A673 (cell line): ENCODE measurements at regions not wholly inside any gene's neighbourhood (a gene's known extent, or its start where the extent isn't known, plus 50 kb on each side); places are given as distances from the start of the nearest gene placed in this dataset.

Experiments used
- BruUV-seq: library from RNA; stranded (reverse); fragments of 400-500 nt; replicated peaks from 2 replicates; lab custom pipeline; 2021; lab: Mats Ljungman, UMichigan
- CTCF ChIA-PET: fragments of 300-600 bp; sonication (Branson Sonifier 250); formaldehyde crosslinking; loops from one replicate; lab custom pipeline; 2022; ENCODE audit warnings: antibody characterized with exemption; lab: Charles Lee
- POLR2A ChIA-PET: fragments of 300-600 bp; sonication (Branson Sonifier 250); formaldehyde crosslinking; loops from one replicate; lab custom pipeline; 2022; ENCODE audit warnings: antibody characterized with exemption; ENCODE audit not compliant: low non-redundant PET; lab: Charles Lee
- DNase-seq: peaks from one replicate; pipeline ENCODE4 v3.0.0-alpha.2; 2015; ENCODE audit warnings: low spot score
- H3K27ac ChIP-seq: fragments of 200-600 bp; sonication (generic); 2 replicates; pipeline ENCODE4 v1.5.1; 2016; ENCODE audit warnings: mixed run types, low read depth, mild to moderate bottlenecking, mixed read lengths, antibody characterized with exemption, low read length; ENCODE audit not compliant: poor library complexity, severe bottlenecking
- H3K27me3 ChIP-seq: fragments of 200-600 bp; sonication (generic); replicated peaks from 2 replicates; pipeline ENCODE4 v1.6.1; 2017; ENCODE audit warnings: mixed run types, low read depth, mild to moderate bottlenecking, mixed read lengths, antibody characterized with exemption, low read length; ENCODE audit not compliant: insufficient read depth, poor library complexity
- H3K36me3 ChIP-seq: fragments of 200-600 bp; sonication (generic); 2 replicates; pipeline ENCODE4 v1.6.1; 2016; ENCODE audit warnings: mixed run types, mild to moderate bottlenecking, mixed read lengths, antibody characterized with exemption, low read length; ENCODE audit not compliant: insufficient read depth, poor library complexity, severe bottlenecking
- H3K4me1 ChIP-seq: fragments of 200-600 bp; sonication (generic); 2 replicates; pipeline ENCODE4 v1.6.1; 2017; ENCODE audit warnings: mixed run types, mild to moderate bottlenecking, mixed read lengths, antibody characterized with exemption, low read length; ENCODE audit not compliant: insufficient read depth, poor library complexity, severe bottlenecking
- H3K4me3 ChIP-seq: fragments of 200-600 bp; sonication (generic); 2 replicates; pipeline ENCODE4 v1.5.1; 2016; ENCODE audit warnings: low read depth, mixed run types, mild to moderate bottlenecking, mixed read lengths, low read length; ENCODE audit not compliant: poor library complexity, severe bottlenecking
- H3K9me3 ChIP-seq: fragments of 200-600 bp; sonication (generic); 2 replicates; pipeline ENCODE4 v1.6.1; 2016; ENCODE audit warnings: mixed run types, low read depth, mild to moderate bottlenecking, mixed read lengths, antibody characterized with exemption, low read length; ENCODE audit not compliant: poor library complexity, severe bottlenecking
- CTCF ChIP-seq: fragments of 300-800, 200-600 bp; sonication (generic); conservative IDR thresholded peaks from 2 replicates; pipeline ENCODE4 v1.5.1; 2017; ENCODE audit warnings: low read depth, mild to moderate bottlenecking, antibody characterized with exemption, low read length, moderate library complexity, mixed read lengths
- EZH2 ChIP-seq: fragments of 200-600 bp; sonication (generic); IDR thresholded peaks from 2 replicates; pipeline ENCODE4 v1.6.1; 2017; ENCODE audit warnings: borderline replicate concordance, low read depth, mild to moderate bottlenecking, mixed read lengths, antibody characterized with exemption, low read length; ENCODE audit not compliant: poor library complexity, severe bottlenecking
- intact Hi-C: fragments of 100-400 bp; cut with micrococcal nuclease; formaldehyde crosslinking; loops from one replicate; pipeline ENCODE4 v1.10.0; 2022; ENCODE audit not compliant: unreplicated experiment

GRCh38 chr10:70950037-70950436 is 61.7 kb upstream of the PCBD1 start:
- H3K27me3 ChIP-seq: no peaks in the 10 kb centered on the region
- CTCF ChIA-PET: no interaction called here
- no peaks in the 10 kb centered on the region for H3K4me1 ChIP-seq
- DNase-seq: no peak
- BruUV-seq: no TSS peak
- H3K4me3 ChIP-seq: no peak overlapping the region
- POLR2A ChIA-PET: no interaction called here
- H3K36me3 ChIP-seq: no peaks in the 10 kb centered on the region
- no peak overlapping the region for H3K27ac ChIP-seq
- no peaks in the 10 kb centered on the region for H3K9me3 ChIP-seq
- intact Hi-C loops: no loop called here
- TF ChIP-seq EZH2: no peak
- TF ChIP-seq CTCF: no peak

GRCh38 chr10:70950801-70951200 is 62.4 kb upstream of the PCBD1 start:
- BruUV-seq: no TSS peak
- intact Hi-C loops: no loop called here
- Histone ChIP-seq H3K4me3 (no peak overlapping the region), H3K27ac (no peak overlapping the region), H3K4me1 (no peaks in the 10 kb centered on the region), H3K9me3 (no peaks in the 10 kb centered on the region), H3K36me3 (no peaks in the 10 kb centered on the region), H3K27me3 (no peaks in the 10 kb centered on the region)
- no peak for TF ChIP-seq EZH2
- no peak for TF ChIP-seq CTCF
- DNase-seq: no peak
- ChIA-PET POLR2A (interaction anchor here (0.6 kb wide), 1 partner anchor 1811 kb away, joined by 3 read pairs; no protein-coding TSS in a partner anchor), CTCF (no interaction called here)

- no peaks in the 10 kb centered on the region for H3K4me1 ChIP-seq
- CTCF ChIA-PET: no interaction called here
- no peak overlapping the region for H3K27ac ChIP-seq
- no peaks in the 10 kb centered on the region for H3K9me3 ChIP-seq
- TF ChIP-seq CTCF: no peak
- TF ChIP-seq EZH2: no peak
- H3K4me3 ChIP-seq: no peak overlapping the region
- DNase-seq: no peak
- POLR2A ChIA-PET: no interaction called here
- no TSS peak for BruUV-seq
- no peaks in the 10 kb centered on the region for H3K36me3 ChIP-seq
- H3K27me3 ChIP-seq: no peaks in the 10 kb centered on the region
- intact Hi-C loops: no loop called here
Observed at GRCh38 chr10:70952401-70952800, 64.0 kb upstream of the PCBD1 start.
